Panc1 (cell line): ENCODE measurements at regions not wholly inside any gene's neighbourhood (a gene's known extent, or its start where the extent isn't known, plus 50 kb on each side); places are given as distances from the start of the nearest gene placed in this dataset.

Experiments used
- POLR2AphosphoS5 ChIP-seq: IDR thresholded peaks from 2 replicates; pipeline ENCODE4 v1.6.1; 2012; ENCODE audit warnings: mild to moderate bottlenecking, low read depth, low read length, moderate library complexity
- TF ChIP-seq, protein P1 (sequence below): fragments of 450-650 bp; IDR thresholded peaks from 2 replicates; pipeline ENCODE4 v1.5.1; 2017; ENCODE audit warnings: mild to moderate bottlenecking

DNA sequence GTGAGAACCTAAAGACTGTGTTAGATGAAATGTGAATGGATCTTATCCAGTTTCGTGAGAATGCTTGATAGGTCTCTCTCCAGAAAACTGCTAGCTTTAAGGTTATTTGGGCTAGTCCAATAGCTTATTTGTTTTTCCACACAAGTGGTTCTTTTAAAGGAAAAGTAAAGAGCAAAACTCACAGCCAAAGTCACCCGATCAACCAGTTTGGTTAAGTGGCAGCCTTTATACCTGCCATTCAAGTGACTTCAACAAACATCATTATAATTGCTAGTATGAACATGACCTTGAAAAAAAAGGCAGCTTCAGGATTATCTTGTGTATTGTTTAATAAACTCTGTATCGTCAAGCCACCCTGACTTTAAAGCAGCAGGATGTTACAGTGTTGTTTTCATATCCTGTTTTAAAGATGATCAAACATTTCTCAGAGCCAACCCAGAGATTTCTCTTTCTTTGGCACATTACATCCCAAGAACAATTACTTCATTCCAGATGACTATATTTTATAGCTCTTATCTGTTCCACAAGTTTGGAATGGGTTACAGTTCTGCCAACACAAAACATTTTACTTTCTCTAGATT, 253.4 kb downstream of the EPHA7 start:
- TF ChIP-seq, protein P1, sequence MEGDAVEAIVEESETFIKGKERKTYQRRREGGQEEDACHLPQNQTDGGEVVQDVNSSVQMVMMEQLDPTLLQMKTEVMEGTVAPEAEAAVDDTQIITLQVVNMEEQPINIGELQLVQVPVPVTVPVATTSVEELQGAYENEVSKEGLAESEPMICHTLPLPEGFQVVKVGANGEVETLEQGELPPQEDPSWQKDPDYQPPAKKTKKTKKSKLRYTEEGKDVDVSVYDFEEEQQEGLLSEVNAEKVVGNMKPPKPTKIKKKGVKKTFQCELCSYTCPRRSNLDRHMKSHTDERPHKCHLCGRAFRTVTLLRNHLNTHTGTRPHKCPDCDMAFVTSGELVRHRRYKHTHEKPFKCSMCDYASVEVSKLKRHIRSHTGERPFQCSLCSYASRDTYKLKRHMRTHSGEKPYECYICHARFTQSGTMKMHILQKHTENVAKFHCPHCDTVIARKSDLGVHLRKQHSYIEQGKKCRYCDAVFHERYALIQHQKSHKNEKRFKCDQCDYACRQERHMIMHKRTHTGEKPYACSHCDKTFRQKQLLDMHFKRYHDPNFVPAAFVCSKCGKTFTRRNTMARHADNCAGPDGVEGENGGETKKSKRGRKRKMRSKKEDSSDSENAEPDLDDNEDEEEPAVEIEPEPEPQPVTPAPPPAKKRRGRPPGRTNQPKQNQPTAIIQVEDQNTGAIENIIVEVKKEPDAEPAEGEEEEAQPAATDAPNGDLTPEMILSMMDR = no peak
- no peak for TF ChIP-seq POLR2AphosphoS5
